HG03558 (cell line): ENCODE measurements at regions not wholly inside any gene's neighbourhood (a gene's known extent, or its start where the extent isn't known, plus 50 kb on each side); places are given as distances from the start of the nearest gene placed in this dataset.

ENCODE experiments used
- ATAC-seq: cut with Tn5 transposase; IDR thresholded peaks from one replicate; pipeline ENCODE4 v1.9.1; 2021; ENCODE audit warnings: moderate number of reproducible peaks; ENCODE audit not compliant: unreplicated experiment; ENCODE audit errors: extremely low read depth

GRCh38 chr18:54023471-54023870 lies 201.0 kb downstream of the MBD2 start:
- ATAC-seq, result no peak

- ATAC-seq, result no peak
Observed at GRCh38 chr18:54020966-54021365, 203.5 kb downstream of the MBD2 start.

GRCh38 chr18:54020156-54020745 lies 204.2 kb downstream of the MBD2 start:
- ATAC-seq, result no peak

GRCh38 chr18:54019641-54020040 lies 204.8 kb downstream of the MBD2 start:
- ATAC-seq, result no peak

- no peak for ATAC-seq
Observed at GRCh38 chr18:54013452-54013851, 211.0 kb downstream of the MBD2 start.

GRCh38 chr18:54004828-54005227 lies 219.6 kb downstream of the MBD2 start:
- ATAC-seq, result no peak

GRCh38 chr18:54003195-54003594 lies 221.3 kb downstream of the MBD2 start:
- ATAC-seq, result no peak

- ATAC-seq, result no peak
Observed at GRCh38 chr18:53997064-53997463, 227.4 kb downstream of the MBD2 start.

- ATAC-seq, result no peak
Observed at GRCh38 chr18:53994016-53994415, 230.5 kb downstream of the MBD2 start.

GRCh38 chr18:53991805-53992204 lies 232.7 kb downstream of the MBD2 start:
- ATAC-seq, result no peak

GRCh38 chr18:53991202-53991601 lies 233.3 kb downstream of the MBD2 start:
- ATAC-seq, result no peak

GRCh38 chr18:53990485-53990884 lies 234.0 kb downstream of the MBD2 start:
- ATAC-seq, result no peak

- no peak for ATAC-seq
Observed at GRCh38 chr18:53984021-53984420, 240.4 kb downstream of the MBD2 start.

GRCh38 chr18:53971331-53971730 lies 253.1 kb downstream of the MBD2 start:
- no peak for ATAC-seq

- ATAC-seq, result no peak
Observed at GRCh38 chr18:53952700-53953099, 271.8 kb downstream of the MBD2 start.

- ATAC-seq, result no peak
Observed at GRCh38 chr18:53950545-53950944, 273.9 kb downstream of the MBD2 start.

GRCh38 chr18:53948991-53949390 lies 275.5 kb downstream of the MBD2 start:
- no peak for ATAC-seq

- ATAC-seq, result no peak
Observed at GRCh38 chr18:53947092-53947640, 277.3 kb downstream of the MBD2 start.

- ATAC-seq, result no peak
Observed at GRCh38 chr18:53946594-53946993, 277.9 kb downstream of the MBD2 start.

- no peak for ATAC-seq
Observed at GRCh38 chr18:53944721-53945120, 279.7 kb downstream of the MBD2 start.

- no peak for ATAC-seq
Observed at GRCh38 chr18:53943326-53943860, 281.1 kb downstream of the MBD2 start.
